SK-N-SH (cell line): ENCODE measurements at regions not wholly inside any gene's neighbourhood (a gene's known extent, or its start where the extent isn't known, plus 50 kb on each side); places are given as distances from the start of the nearest gene placed in this dataset.

Experiments
- CHD2 ChIP-seq: fragments of 150-350 bp; IDR thresholded peaks from 2 replicates; pipeline ENCODE4 v1.6.1; 2018; ENCODE audit warnings: low read length; ENCODE audit not compliant: partially characterized antibody
- GABPA ChIP-seq: IDR thresholded peaks from 2 replicates; pipeline ENCODE4 v1.4.0; 2012; ENCODE audit warnings: low read depth, mild to moderate bottlenecking
- GATA2 ChIP-seq: sonication (generic); formaldehyde crosslinking; IDR thresholded peaks from 2 replicates; pipeline ENCODE4 v1.5.0; 2020; ENCODE audit warnings: mild to moderate bottlenecking, missing genetic modification reagents
- JUND ChIP-seq: IDR thresholded peaks from 2 replicates; pipeline ENCODE4 v1.4.0; 2012
- MAX ChIP-seq: IDR thresholded peaks from 2 replicates; pipeline ENCODE4 v1.4.0; 2012; ENCODE audit warnings: low read depth
- POLR2AphosphoS5 ChIP-seq: IDR thresholded peaks from 2 replicates; pipeline ENCODE4 v1.6.1; 2012; ENCODE audit warnings: low read depth, low read length
- RAD21 ChIP-seq: IDR thresholded peaks from 2 replicates; pipeline ENCODE4 v1.6.1; 2012; ENCODE audit warnings: mild to moderate bottlenecking, low read length
- REST ChIP-seq: IDR thresholded peaks from 2 replicates; pipeline ENCODE4 v1.6.1; 2012; ENCODE audit warnings: mild to moderate bottlenecking, low read depth, low read length, moderate library complexity
- TAF1 ChIP-seq: IDR thresholded peaks from 2 replicates; pipeline ENCODE4 v1.6.1; 2012; ENCODE audit warnings: low read depth, mild to moderate bottlenecking, low read length, moderate library complexity, borderline replicate concordance
- ZBTB33 ChIP-seq: IDR thresholded peaks from 2 replicates; pipeline ENCODE4 v1.4.0; 2012; ENCODE audit warnings: low read depth, borderline replicate concordance
- TF ChIP-seq, protein P1 (sequence below): fragments of 200-600 bp; sonication (generic); IDR thresholded peaks from 2 replicates; pipeline ENCODE4 v1.6.1; 2017; ENCODE audit warnings: antibody characterized with exemption, mild to moderate bottlenecking, moderate library complexity

GRCh38 chr1:166295656-166296055, 128.9 kb upstream of the FAM78B start:
- TF ChIP-seq, protein P1, sequence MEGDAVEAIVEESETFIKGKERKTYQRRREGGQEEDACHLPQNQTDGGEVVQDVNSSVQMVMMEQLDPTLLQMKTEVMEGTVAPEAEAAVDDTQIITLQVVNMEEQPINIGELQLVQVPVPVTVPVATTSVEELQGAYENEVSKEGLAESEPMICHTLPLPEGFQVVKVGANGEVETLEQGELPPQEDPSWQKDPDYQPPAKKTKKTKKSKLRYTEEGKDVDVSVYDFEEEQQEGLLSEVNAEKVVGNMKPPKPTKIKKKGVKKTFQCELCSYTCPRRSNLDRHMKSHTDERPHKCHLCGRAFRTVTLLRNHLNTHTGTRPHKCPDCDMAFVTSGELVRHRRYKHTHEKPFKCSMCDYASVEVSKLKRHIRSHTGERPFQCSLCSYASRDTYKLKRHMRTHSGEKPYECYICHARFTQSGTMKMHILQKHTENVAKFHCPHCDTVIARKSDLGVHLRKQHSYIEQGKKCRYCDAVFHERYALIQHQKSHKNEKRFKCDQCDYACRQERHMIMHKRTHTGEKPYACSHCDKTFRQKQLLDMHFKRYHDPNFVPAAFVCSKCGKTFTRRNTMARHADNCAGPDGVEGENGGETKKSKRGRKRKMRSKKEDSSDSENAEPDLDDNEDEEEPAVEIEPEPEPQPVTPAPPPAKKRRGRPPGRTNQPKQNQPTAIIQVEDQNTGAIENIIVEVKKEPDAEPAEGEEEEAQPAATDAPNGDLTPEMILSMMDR = no peak
- TF ChIP-seq MAX = no peak
- no peak for TF ChIP-seq GABPA
- no peak for TF ChIP-seq GATA2 (CRISPR knock-in tag)
- TF ChIP-seq REST = no peak
- TF ChIP-seq ZBTB33 = no peak
- TF ChIP-seq CHD2 = no peak
- TF ChIP-seq JUND = no peak
- no peak for TF ChIP-seq TAF1
- TF ChIP-seq RAD21 = no peak
- no peak for TF ChIP-seq POLR2AphosphoS5
